ENCODE measurements at regions not wholly inside any gene's neighbourhood (a gene's known extent, or its start where the extent isn't known, plus 50 kb on each side); places are given as distances from the start of the nearest gene placed in this dataset.
"Not testable (repeated sequence)": the region's sequence is repeated elsewhere in the genome, so short reads cannot be mapped to it uniquely, and the experiment has no call there.

- H3K27me3 ChIP-seq = no peaks in the 10 kb centered on the region
- peaks cover 0 to 6% (median 0%) of the 10 kb centered on the region in 4 donors for H3K4me1 ChIP-seq
- no peaks in the 10 kb centered on the region for H3K36me3 ChIP-seq
- no peak for DNase-seq
- TF ChIP-seq POLR2A (IDR thresholded peaks at IDR 0.05) (no peak), EP300 (IDR thresholded peaks at IDR 0.05) (no peak), POLR2AphosphoS5 (IDR thresholded peaks at IDR 0.05) (no peak), CTCF (IDR thresholded peaks at IDR 0.05) (no peak)
- no peak overlapping the region for H3K27ac ChIP-seq
- H3K4me3 ChIP-seq = no peak overlapping the region
- intact Hi-C loops (cut with DNase I) = no loop called here
- no peaks in the 10 kb centered on the region for H3K9me3 ChIP-seq
- WGBS, 2 donors = 86 to 89% methylated on average over 3 of the region's 3 CpGs
Observed at GRCh38 chr1:222057162-222057561, 315.3 kb upstream of the DUSP10 start.

- H3K36me3 ChIP-seq = no peaks in the 10 kb centered on the region
- no peaks in the 10 kb centered on the region for H3K9me3 ChIP-seq
- intact Hi-C loops (cut with DNase I) = no loop called here
- no peaks in the 10 kb centered on the region for H3K27me3 ChIP-seq
- peaks cover 0 to 6% (median 0%) of the 10 kb centered on the region in 4 donors for H3K4me1 ChIP-seq
- DNase-seq = no peak
- 82 to 95% methylated on average over 6 of the region's 6 CpGs for WGBS, 2 donors
- no peak overlapping the region for H3K4me3 ChIP-seq
- no peak overlapping the region for H3K27ac ChIP-seq
- TF ChIP-seq POLR2AphosphoS5 (IDR thresholded peaks at IDR 0.05) (no peak), POLR2A (IDR thresholded peaks at IDR 0.05) (no peak), EP300 (IDR thresholded peaks at IDR 0.05) (no peak), CTCF (IDR thresholded peaks at IDR 0.05) (no peak)
Observed at GRCh38 chr1:222054416-222054815, 312.5 kb upstream of the DUSP10 start.

GRCh38 chr1:222053790-222054294 is 312.0 kb upstream of the DUSP10 start:
- no peaks in the 10 kb centered on the region for H3K9me3 ChIP-seq
- intact Hi-C loops (cut with DNase I) = no loop called here
- no peak overlapping the region for H3K27ac ChIP-seq
- DNase-seq = no peak
- TF ChIP-seq CTCF (IDR thresholded peaks at IDR 0.05) (no peak), POLR2A (IDR thresholded peaks at IDR 0.05) (no peak), EP300 (IDR thresholded peaks at IDR 0.05) (no peak), POLR2AphosphoS5 (IDR thresholded peaks at IDR 0.05) (no peak)
- 73 to 83% methylated on average over 5 of the region's 5 CpGs for WGBS, 2 donors
- H3K4me1 ChIP-seq = peaks cover 0 to 6% (median 0%) of the 10 kb centered on the region in 4 donors
- no peaks in the 10 kb centered on the region for H3K36me3 ChIP-seq
- no peak overlapping the region for H3K4me3 ChIP-seq
- no peaks in the 10 kb centered on the region for H3K27me3 ChIP-seq

- H3K9me3 ChIP-seq; H3K27ac ChIP-seq; H3K27me3 ChIP-seq; DNase-seq; H3K4me3 ChIP-seq; intact Hi-C loops (cut with DNase I); H3K36me3 ChIP-seq: not testable (repeated sequence)
- 94% methylated on average over 1 of the region's 1 CpG for WGBS, 2 donors
- H3K4me1 ChIP-seq = peaks cover 0 to 21% (median 12%) of the 10 kb centered on the region in 4 donors
Observed at GRCh38 chr1:222051311-222051710, 309.4 kb upstream of the DUSP10 start.

- peaks cover 0 to 26% (median 17%) of the 10 kb centered on the region in 4 donors for H3K4me1 ChIP-seq
- intact Hi-C loops (cut with DNase I) = loop anchor here (5.0 to 10.0 kb wide), 3 partner anchors 38 to 1165 kb away; no protein-coding TSS in a partner anchor
- not testable (repeated sequence) for H3K27ac ChIP-seq, H3K9me3 ChIP-seq, H3K27me3 ChIP-seq, H3K36me3 ChIP-seq, H3K4me3 ChIP-seq, DNase-seq
- 95 to 97% methylated on average over 28 of the region's 28 CpGs for WGBS, 2 donors
Observed at GRCh38 chr1:222049661-222050060, 307.8 kb upstream of the DUSP10 start.

- DNase-seq = no peak
- TF ChIP-seq POLR2A (IDR thresholded peaks at IDR 0.05) (no peak), EP300 (IDR thresholded peaks at IDR 0.05) (no peak)
Observed at GRCh38 chr1:222049176-222049575, 307.3 kb upstream of the DUSP10 start.

More at GRCh38 chr1:222049176-222049575, 307.3 kb upstream of the DUSP10 start:
- intact Hi-C loops (cut with DNase I) = loop anchor here (5.0 to 10.0 kb wide), 3 partner anchors 38 to 1164 kb away; no protein-coding TSS in a partner anchor
- peaks cover 0 to 31% (median 21%) of the 10 kb centered on the region in 4 donors for H3K4me1 ChIP-seq
- no peaks in the 10 kb centered on the region for H3K9me3 ChIP-seq
- no peak overlapping the region for H3K27ac ChIP-seq
- no peaks in the 10 kb centered on the region for H3K36me3 ChIP-seq
- 84 to 93% methylated on average over 4 of the region's 4 CpGs for WGBS, 2 donors
- no peaks in the 10 kb centered on the region for H3K27me3 ChIP-seq
- H3K4me3 ChIP-seq = no peak overlapping the region

All from sigmoid colon (tissue), 6 donors.